H1 (cell line): ENCODE measurements at regions not wholly inside any gene's neighbourhood (a gene's known extent, or its start where the extent isn't known, plus 50 kb on each side); places are given as distances from the start of the nearest gene placed in this dataset.
A peak's percentile ranks its signal among the peaks of the same experiment; 100 is the strongest.

Source experiments
- CTCF ChIA-PET: fragments of 300-600 bp; sonication (Branson Sonifier 250); formaldehyde crosslinking; loops from one replicate; lab custom pipeline; 2021; ENCODE audit not compliant: partially characterized antibody; lab: Charles Lee
- POLR2A ChIA-PET: fragments of 300-600 bp; sonication (Branson Sonifier 250); formaldehyde crosslinking; loops from one replicate; lab custom pipeline; 2021; ENCODE audit warnings: inconsistent platforms; ENCODE audit not compliant: partially characterized antibody; lab: Charles Lee
- DNase-seq, 2 experiments: peaks; one replicate each; pipeline versions ENCODE4 v3.0.0 to v3.0.0-alpha.2; 2010 to 2022; ENCODE audit warnings: low spot score in 2 of 2, low read depth in 1 of 2, mixed read lengths in 1 of 2
- FAIRE-seq: peaks from 2 replicates; lab custom pipeline; 2011; peaks lifted over from hg19 to GRCh38; lab: Jason Lieb, UNC
- H2AFZ ChIP-seq: 2 replicates; pipeline ENCODE4 v1.8.1; 2012; ENCODE audit warnings: low read length, inconsistent platforms
- H2AK5ac ChIP-seq: 2 replicates; pipeline ENCODE4 v1.6.1; 2013; ENCODE audit warnings: low read depth, low read length
- H2BK120ac ChIP-seq: replicated peaks from 2 replicates; pipeline ENCODE3; 2013; ENCODE audit warnings: low read depth, low read length, inconsistent platforms
- H2BK12ac ChIP-seq: 2 replicates; pipeline ENCODE4 v1.6.1; 2013; ENCODE audit warnings: low read depth, low read length
- H2BK15ac ChIP-seq: 2 replicates; pipeline ENCODE4 v1.6.1; 2013; ENCODE audit warnings: low read length
- H2BK20ac ChIP-seq: 2 replicates; pipeline ENCODE4 v1.6.1; 2013; ENCODE audit warnings: low read length
- H2BK5ac ChIP-seq: 2 replicates; pipeline ENCODE4 v1.6.1; 2013; ENCODE audit warnings: low read depth, low read length
- H3K14ac ChIP-seq: 2 replicates; pipeline ENCODE4 v1.6.1; 2013; ENCODE audit warnings: inconsistent platforms; ENCODE audit not compliant: insufficient read length
- H3K18ac ChIP-seq: 2 replicates; pipeline ENCODE4 v1.6.1; 2013; ENCODE audit warnings: low read length; ENCODE audit errors: extremely low read depth
- H3K23ac ChIP-seq: 2 replicates; pipeline ENCODE4 v1.6.1; 2013; ENCODE audit warnings: inconsistent platforms; ENCODE audit not compliant: insufficient read length
- H3K23me2 ChIP-seq: 2 replicates; pipeline ENCODE4 v1.6.1; 2013; ENCODE audit warnings: low read depth, low read length
- H3K27ac ChIP-seq: 2 replicates; pipeline ENCODE4 v1.6.1; 2011; ENCODE audit warnings: low read depth, low read length, inconsistent platforms
- H3K27me3 ChIP-seq, 4 experiments: replicated peaks in 1 of 4; 1 replicate in 1 of 4; 2 replicates in 3 of 4; pipeline versions ENCODE4 v1.6.1 to v1.8.1; 2011 to 2013; ENCODE audit warnings: low read length in 3 of 4, mild to moderate bottlenecking in 3 of 4, inconsistent platforms in 2 of 4, mixed read lengths in 2 of 4, moderate library complexity in 1 of 4; ENCODE audit not compliant: control insufficient read depth in 3 of 4, insufficient read depth in 3 of 4; ENCODE audit errors: extremely low read depth in 1 of 4
- H3K36me3 ChIP-seq, 4 experiments: 2 replicates each; pipeline versions ENCODE4 v1.6.1 to v1.8.1; 2011 to 2013; ENCODE audit warnings: mild to moderate bottlenecking in 4 of 4, low read length in 3 of 4, moderate library complexity in 2 of 4, control low read depth in 1 of 4, inconsistent platforms in 1 of 4; ENCODE audit not compliant: insufficient read depth in 4 of 4, control insufficient read depth in 2 of 4
- H3K4ac ChIP-seq: replicated peaks from 2 replicates; pipeline ENCODE3; 2013; ENCODE audit warnings: low read length, low read depth, mixed read lengths, inconsistent platforms; ENCODE audit not compliant: insufficient read length
- H3K4me1 ChIP-seq, 4 experiments: replicated peaks in 1 of 4; 1 replicate in 1 of 4; 2 replicates in 3 of 4; pipeline versions ENCODE4 v1.6.1 to v1.8.1; 2011 to 2013; ENCODE audit warnings: low read length in 3 of 4, inconsistent platforms in 2 of 4, mixed read lengths in 1 of 4; ENCODE audit not compliant: insufficient read depth in 4 of 4, control insufficient read depth in 3 of 4
- H3K4me2 ChIP-seq, 2 experiments: 2 replicates each; pipeline versions ENCODE4 v1.6.1 to v1.8.1; 2011 to 2013; ENCODE audit warnings: low read depth in 2 of 2, low read length in 2 of 2, control low read depth in 1 of 2, inconsistent platforms in 1 of 2, mild to moderate bottlenecking in 1 of 2; ENCODE audit not compliant: insufficient read depth in 1 of 2
- H3K4me3 ChIP-seq, 4 experiments: fragments of 200-600, 300-600 bp in 1 of 4; sonication (generic), shearing (Covaris generic), sonication (Bioruptor Twin) in 1 of 4; 2 replicates each; pipeline versions ENCODE4 v1.5.1 to v1.8.1; 2011 to 2016; ENCODE audit warnings: low read length in 4 of 4, low read depth in 3 of 4, control low read depth in 2 of 4, inconsistent platforms in 2 of 4, mild to moderate bottlenecking in 2 of 4, mixed read lengths in 1 of 4, moderate library complexity in 1 of 4; ENCODE audit not compliant: insufficient read depth in 2 of 4; ENCODE audit errors: extremely low read depth in 1 of 4
- H3K56ac ChIP-seq: replicated peaks from 2 replicates; pipeline ENCODE3; 2013; ENCODE audit warnings: low read depth, mild to moderate bottlenecking, mixed read lengths, low read length, inconsistent platforms; ENCODE audit not compliant: insufficient read length
- H3K79me1 ChIP-seq: 2 replicates; pipeline ENCODE4 v1.6.1; 2013; ENCODE audit warnings: low read depth, low read length, control low read depth
- H3K79me2 ChIP-seq, 2 experiments: 2 replicates each; pipeline versions ENCODE4 v1.6.1 to v1.8.1; 2012 to 2013; ENCODE audit warnings: low read length in 2 of 2, mild to moderate bottlenecking in 2 of 2, inconsistent platforms in 1 of 2; ENCODE audit not compliant: insufficient read depth in 2 of 2, control insufficient read depth in 1 of 2
- H3K9ac ChIP-seq, 4 experiments: replicated peaks in 1 of 4; 1 replicate in 1 of 4; 2 replicates in 3 of 4; pipeline versions ENCODE4 v1.6.1 to v1.8.1; 2011 to 2013; ENCODE audit warnings: low read depth in 3 of 4, low read length in 3 of 4, control low read depth in 2 of 4, mild to moderate bottlenecking in 2 of 4, moderate library complexity in 2 of 4, inconsistent platforms in 1 of 4; ENCODE audit errors: extremely low read depth in 1 of 4
- H3K9me3 ChIP-seq, 2 experiments: 2 replicates each; pipeline versions ENCODE4 v1.6.1 to v1.8.1; 2012 to 2013; ENCODE audit warnings: mild to moderate bottlenecking in 2 of 2, moderate library complexity in 2 of 2, control low read depth in 1 of 2, inconsistent platforms in 1 of 2, low read depth in 1 of 2, low read length in 1 of 2, mixed read lengths in 1 of 2; ENCODE audit not compliant: insufficient read depth in 2 of 2
- H4K20me1 ChIP-seq, 2 experiments: replicated peaks in 1 of 2; 2 replicates each; pipeline versions ENCODE3 to v1.8.1; 2011 to 2013; ENCODE audit warnings: inconsistent platforms in 2 of 2, low read length in 2 of 2, mild to moderate bottlenecking in 1 of 2; ENCODE audit not compliant: insufficient read depth in 2 of 2, control insufficient read depth in 1 of 2
- H4K5ac ChIP-seq: 2 replicates; pipeline ENCODE4 v1.6.1; 2013; ENCODE audit warnings: low read length, low read depth, mixed read lengths, inconsistent platforms; ENCODE audit not compliant: insufficient read length
- H4K8ac ChIP-seq: 2 replicates; pipeline ENCODE4 v1.8.0; 2013; ENCODE audit warnings: mild to moderate bottlenecking, moderate library complexity, low read length, inconsistent platforms; ENCODE audit not compliant: insufficient read depth; ENCODE audit errors: extremely low read depth
- H4K91ac ChIP-seq: replicated peaks from 2 replicates; pipeline ENCODE3; 2013; ENCODE audit warnings: low read length, mixed read lengths, inconsistent platforms; ENCODE audit not compliant: insufficient read length
- CHD1 ChIP-seq: IDR thresholded peaks from 2 replicates; pipeline ENCODE4 v1.6.1; 2012; ENCODE audit warnings: low read depth, low read length, improper control_type of control experiment
- CREB1 ChIP-seq: IDR thresholded peaks from 2 replicates; pipeline ENCODE4 v1.6.1; 2012; ENCODE audit warnings: inconsistent platforms
- JUN ChIP-seq: IDR thresholded peaks from 2 replicates; pipeline ENCODE4 v1.6.1; 2011; ENCODE audit warnings: low read depth, mild to moderate bottlenecking, improper control_type of control experiment, low read length
- KDM4A ChIP-seq: IDR thresholded peaks from one replicate; pipeline ENCODE4 v1.7.1; 2012; ENCODE audit warnings: low read depth, mild to moderate bottlenecking, moderate library complexity, low read length, inconsistent platforms; ENCODE audit not compliant: severe bottlenecking
- PHF8 ChIP-seq: fragments of 200-600 bp; sonication (generic); conservative IDR thresholded peaks from 2 replicates; pipeline ENCODE4 v1.7.1; 2012; ENCODE audit warnings: low read depth, mild to moderate bottlenecking, inconsistent platforms, low read length, moderate library complexity
- POLR2AphosphoS5 ChIP-seq: IDR thresholded peaks from 2 replicates; pipeline ENCODE4 v1.6.1; 2011; ENCODE audit warnings: low read depth, low read length
- RFX5 ChIP-seq: IDR thresholded peaks from 2 replicates; pipeline ENCODE4 v1.6.1; 2011; ENCODE audit warnings: low read depth, low read length, improper control_type of control experiment, borderline replicate concordance
- SP1 ChIP-seq: IDR thresholded peaks from 2 replicates; pipeline ENCODE4 v1.6.1; 2011; ENCODE audit warnings: low read depth, low read length
- WGBS, 2 experiments: shearing (Covaris generic) in 1 of 2; methylation state at CpG; one replicate each; pipeline versions ENCODE4 v1.1.6 to v1.1.7; 2013 to 2015; ENCODE audit warnings: low lambda C conversion rate in 2 of 2, mixed read lengths in 2 of 2, inconsistent platforms in 1 of 2, low coverage in 1 of 2, missing lambda C conversion rate in 1 of 2; ENCODE audit not compliant: insufficient replicate concordance in 2 of 2, insufficient coverage in 1 of 2, insufficient read length in 1 of 2; ENCODE audit errors: extremely low coverage in 1 of 2, missing lambda C conversion rate in 1 of 2; 5-methylcytosine and 5-hydroxymethylcytosine counted together
- TF ChIP-seq, protein P1 (sequence below): IDR thresholded peaks from 2 replicates; pipeline ENCODE4 v1.6.1; 2012; ENCODE audit warnings: inconsistent platforms

DNA sequence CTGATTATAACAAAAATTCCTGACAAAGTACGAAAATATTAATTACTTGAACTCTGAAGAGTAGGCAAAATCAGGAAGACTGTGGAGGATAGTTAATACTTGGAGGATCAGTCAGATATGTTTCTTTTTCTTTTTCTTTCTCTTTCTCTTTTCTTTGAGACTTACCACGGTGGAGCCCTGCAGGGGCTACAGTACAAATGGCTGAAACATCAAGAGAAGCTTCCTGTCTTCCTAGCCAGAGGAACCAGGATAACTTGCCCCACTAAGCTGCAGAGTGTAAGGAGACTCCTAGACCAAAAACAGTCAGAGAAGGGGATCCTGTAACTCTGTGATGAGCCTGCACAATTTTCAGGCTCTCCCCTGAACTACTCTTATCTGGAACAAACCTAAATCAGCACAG is 324.6 kb upstream of the TYRP1 start:
- WGBS, 2 experiments, result 85% methylated on average over 2 of the region's 2 CpGs; no CpG with 5 or more reads in 1 of the 2 experiments
- H3K9ac ChIP-seq, result no peak overlapping the region
- H3K4me2 ChIP-seq, result no peak overlapping the region
- H3K27ac ChIP-seq, result no peak overlapping the region
- DNase-seq (no peak), FAIRE-seq (no peak)
- H3K18ac ChIP-seq, result no peak overlapping the region
- H3K56ac ChIP-seq, result no peak overlapping the region
- no peak overlapping the region for H4K91ac ChIP-seq
- H3K79me2 ChIP-seq, result no peaks in the 10 kb centered on the region
- CTCF ChIA-PET, result no interaction called here
- H3K4me3 ChIP-seq, result no peak overlapping the region
- H3K4me1 ChIP-seq, result no peaks in the 10 kb centered on the region
- no peak overlapping the region for H2BK12ac ChIP-seq
- H2BK15ac ChIP-seq, result no peak overlapping the region
- no peak overlapping the region for H3K4ac ChIP-seq
- no peak overlapping the region for H4K5ac ChIP-seq
- H3K14ac ChIP-seq, result no peak overlapping the region
- TF ChIP-seq KDM4A (no peak), RFX5 (no peak), SP1 (no peak), CREB1 (no peak), CHD1 (no peak), POLR2AphosphoS5 (no peak), JUN (no peak), PHF8 (no peak)
- TF ChIP-seq, protein P1, sequence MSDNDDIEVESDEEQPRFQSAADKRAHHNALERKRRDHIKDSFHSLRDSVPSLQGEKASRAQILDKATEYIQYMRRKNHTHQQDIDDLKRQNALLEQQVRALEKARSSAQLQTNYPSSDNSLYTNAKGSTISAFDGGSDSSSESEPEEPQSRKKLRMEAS, result no peak
- H3K23me2 ChIP-seq, result no peaks in the 10 kb centered on the region
- H2BK20ac ChIP-seq, result no peak overlapping the region
- H2BK5ac ChIP-seq, result no peak overlapping the region
- no peaks in the 10 kb centered on the region for H3K79me1 ChIP-seq
- no peak overlapping the region for H2AK5ac ChIP-seq
- no peaks in the 10 kb centered on the region for H4K20me1 ChIP-seq
- POLR2A ChIA-PET, result no interaction called here
- H3K9me3 ChIP-seq, result no peaks in the 10 kb centered on the region
- no peaks in the 10 kb centered on the region for H3K27me3 ChIP-seq
- peak overlapping the region; percentile 99 for H2AFZ ChIP-seq
- no peak overlapping the region for H4K8ac ChIP-seq
- H3K36me3 ChIP-seq, result no peaks in the 10 kb centered on the region
- no peak overlapping the region for H2BK120ac ChIP-seq
- H3K23ac ChIP-seq, result no peak overlapping the region
